Adipocyte (in vitro differentiated cells): ENCODE measurements at regions not wholly inside any gene's neighbourhood (a gene's known extent, or its start where the extent isn't known, plus 50 kb on each side); places are given as distances from the start of the nearest gene placed in this dataset.

Source experiments
- DNase-seq: peaks from one replicate; pipeline ENCODE4 v3.0.0-alpha.2; 2015; ENCODE audit warnings: low read depth
- H3K27me3 ChIP-seq: replicated peaks from 2 replicates; pipeline ENCODE4 v1.7.0; 2013; ENCODE audit warnings: mild to moderate bottlenecking, low read length, moderate library complexity; ENCODE audit not compliant: control insufficient read depth, insufficient read depth
- H3K36me3 ChIP-seq: 2 replicates; pipeline ENCODE4 v1.7.0; 2013; ENCODE audit warnings: low read length, mild to moderate bottlenecking, moderate library complexity; ENCODE audit not compliant: control insufficient read depth, insufficient read depth, severe bottlenecking
- H3K4me1 ChIP-seq: 2 replicates; pipeline ENCODE4 v1.7.0; 2013; ENCODE audit warnings: mild to moderate bottlenecking, low read length, moderate library complexity; ENCODE audit not compliant: control insufficient read depth, insufficient read depth
- H3K4me3 ChIP-seq: 2 replicates; pipeline ENCODE4 v1.7.0; 2013; ENCODE audit warnings: mild to moderate bottlenecking, low read length, moderate library complexity
- H3K9ac ChIP-seq: 2 replicates; pipeline ENCODE4 v1.7.0; 2013; ENCODE audit warnings: mild to moderate bottlenecking, low read length, moderate library complexity
- H3K9me3 ChIP-seq: 2 replicates; pipeline ENCODE4 v1.7.0; 2013; ENCODE audit warnings: mild to moderate bottlenecking, low read length, moderate library complexity; ENCODE audit not compliant: control insufficient read depth

DNA sequence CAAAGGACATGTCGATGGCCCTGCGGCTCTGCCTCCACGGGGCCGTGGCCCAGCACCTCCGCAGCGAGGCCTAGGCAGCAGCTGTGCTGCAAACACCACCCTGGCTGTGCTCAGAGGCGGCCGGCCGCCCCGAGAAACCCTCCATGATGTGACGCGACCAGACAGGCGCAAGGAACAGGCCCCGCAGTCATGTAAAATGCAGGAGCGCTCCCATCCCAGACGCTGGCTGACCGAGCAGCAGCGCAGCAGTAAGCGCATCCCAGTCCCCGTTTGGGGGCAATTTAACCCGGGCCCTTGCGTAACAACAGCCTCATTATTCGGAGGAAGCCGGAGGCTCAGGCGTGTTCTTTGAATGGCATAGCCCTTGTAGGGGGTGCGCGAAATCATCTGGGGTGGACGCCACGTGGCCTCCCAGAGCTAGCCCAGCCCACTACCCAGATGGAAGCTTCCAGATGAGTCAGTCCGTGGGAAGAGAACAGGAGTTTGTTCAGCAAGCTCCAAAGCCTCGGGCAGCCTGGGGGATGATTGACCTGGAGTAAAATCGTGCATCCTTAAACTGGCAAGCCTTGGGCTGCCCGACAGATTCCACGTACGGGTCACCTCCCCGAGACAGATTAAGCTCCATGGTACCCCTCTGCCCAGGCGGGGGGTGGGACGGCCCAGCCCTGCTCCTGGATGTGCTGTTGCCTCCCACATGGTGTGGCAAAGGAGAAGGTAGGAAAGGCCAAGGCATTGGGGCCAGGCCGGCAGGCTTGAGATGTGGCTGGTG is 124.0 kb downstream of the HMX1 start:
- Histone ChIP-seq H3K9me3 (peaks cover 3% of the 10 kb centered on the region), H3K4me1 (no peaks in the 10 kb centered on the region), H3K36me3 (no peaks in the 10 kb centered on the region), H3K4me3 (no peak overlapping the region), H3K27me3 (peaks cover 3% of the 10 kb centered on the region), H3K9ac (no peak overlapping the region)
- DNase-seq: no peak

DNA sequence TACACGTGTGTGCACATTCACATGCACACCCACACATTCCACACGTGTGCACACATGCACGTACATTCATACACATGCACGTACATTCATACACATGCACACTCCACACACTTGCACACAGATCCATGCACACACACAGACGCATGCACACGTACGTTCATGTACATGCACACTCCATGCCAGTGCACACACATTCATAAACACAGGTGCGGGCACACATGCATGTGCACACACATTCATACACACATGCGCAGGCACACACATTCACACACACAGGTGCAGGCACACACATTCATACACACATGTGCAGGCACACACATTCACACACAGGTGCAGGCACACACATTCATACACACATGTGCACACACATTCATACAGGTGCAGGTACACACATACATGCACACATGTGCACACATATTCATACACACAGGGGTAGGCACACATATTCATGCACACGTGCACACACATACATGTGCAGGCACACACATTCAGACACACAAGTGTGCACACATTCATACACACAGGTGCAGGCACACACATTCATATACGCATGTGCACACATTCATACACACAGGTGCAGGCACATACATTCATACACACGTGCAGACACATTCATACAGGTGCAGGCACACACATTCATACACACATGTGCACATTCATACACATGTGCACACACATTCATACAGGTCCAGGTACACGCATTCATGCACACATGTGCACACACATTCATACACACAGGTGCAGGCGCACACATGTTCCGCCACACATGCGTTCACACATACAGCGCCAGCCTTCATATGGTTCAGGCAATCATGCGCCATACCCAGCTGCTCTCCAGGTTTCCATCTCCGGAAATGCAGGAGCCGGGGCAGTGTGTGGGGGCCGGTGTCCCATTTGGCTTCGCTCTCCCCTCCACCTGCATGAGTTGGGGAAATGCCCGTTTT is 124.8 kb downstream of the HMX1 start:
- no peak overlapping the region for H3K4me3 ChIP-seq

DNA sequence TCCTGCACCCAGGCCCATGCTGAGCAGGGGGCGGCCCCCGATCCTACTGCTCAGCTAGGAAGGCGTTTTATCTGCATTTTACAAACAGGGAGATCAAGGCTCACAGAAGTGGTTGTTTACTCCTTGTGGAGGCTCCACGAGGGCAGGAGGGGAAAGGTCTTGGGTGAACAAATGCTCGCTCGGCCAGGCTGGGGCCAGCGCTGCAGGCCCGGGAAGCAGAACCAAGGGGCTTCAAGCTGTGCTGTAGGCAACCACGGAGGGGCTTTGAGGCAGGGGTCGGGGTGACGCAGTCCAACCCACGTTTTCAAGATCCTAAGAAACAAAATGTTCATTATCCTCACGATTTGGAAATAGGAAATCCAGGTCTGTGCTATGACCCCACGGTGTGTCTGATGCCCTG is 125.8 kb downstream of the HMX1 start:
- Histone ChIP-seq H3K27me3 (peaks cover 3% of the 10 kb centered on the region), H3K36me3 (no peaks in the 10 kb centered on the region), H3K9ac (no peak overlapping the region), H3K4me3 (no peak overlapping the region), H3K4me1 (no peaks in the 10 kb centered on the region), H3K9me3 (peaks cover 3% of the 10 kb centered on the region)
- DNase-seq: no peak

More for the DNA sequence above, 124.8 kb downstream of the HMX1 start:
- Histone ChIP-seq H3K36me3 (no peaks in the 10 kb centered on the region), H3K9ac (no peak overlapping the region), H3K4me1 (no peaks in the 10 kb centered on the region), H3K9me3 (peaks cover 3% of the 10 kb centered on the region), H3K27me3 (peaks cover 3% of the 10 kb centered on the region)
- no peak for DNase-seq

DNA sequence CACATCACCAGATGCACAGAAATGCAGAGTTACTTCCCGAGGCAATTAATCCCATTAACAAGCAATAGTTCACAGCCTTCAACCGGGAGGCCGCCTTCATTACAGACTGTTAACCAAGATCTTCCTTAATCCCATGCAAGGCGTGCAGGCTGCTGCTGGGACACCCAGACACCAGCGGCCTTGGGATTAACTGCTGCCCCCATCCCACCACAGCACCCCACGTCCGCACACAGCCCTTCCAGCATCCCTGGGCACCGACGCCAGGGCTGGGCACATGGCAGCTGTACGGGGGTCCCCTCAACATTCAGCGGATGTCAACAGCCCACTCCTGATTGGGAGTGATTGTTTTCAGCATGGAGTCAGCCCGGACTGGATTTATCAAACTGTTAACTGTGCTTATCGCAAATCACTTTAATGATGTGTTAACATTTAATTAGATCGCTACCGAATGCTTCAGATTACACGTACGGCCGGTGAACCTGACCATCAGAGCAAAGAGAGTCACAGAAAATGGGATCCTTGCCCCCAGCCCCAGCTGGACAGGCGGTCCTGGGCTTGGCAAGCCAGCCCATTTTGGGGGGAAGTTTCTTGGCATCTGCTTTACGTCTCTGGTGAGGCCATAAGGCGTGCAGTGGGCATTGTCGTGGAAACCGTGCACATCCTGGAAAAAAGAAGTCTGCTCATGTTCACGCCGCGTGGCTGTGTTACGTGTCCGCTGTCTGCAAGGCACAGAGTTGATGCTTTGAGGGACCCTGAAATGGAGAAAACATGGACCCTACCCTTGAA is 126.4 kb downstream of the HMX1 start:
- H3K9me3 ChIP-seq: peaks cover 3% of the 10 kb centered on the region
- H3K4me1 ChIP-seq: no peaks in the 10 kb centered on the region
- H3K36me3 ChIP-seq: no peaks in the 10 kb centered on the region
- H3K9ac ChIP-seq: no peak overlapping the region
- no peak overlapping the region for H3K4me3 ChIP-seq
- H3K27me3 ChIP-seq: peaks cover 3% of the 10 kb centered on the region
- DNase-seq: no peak

DNA sequence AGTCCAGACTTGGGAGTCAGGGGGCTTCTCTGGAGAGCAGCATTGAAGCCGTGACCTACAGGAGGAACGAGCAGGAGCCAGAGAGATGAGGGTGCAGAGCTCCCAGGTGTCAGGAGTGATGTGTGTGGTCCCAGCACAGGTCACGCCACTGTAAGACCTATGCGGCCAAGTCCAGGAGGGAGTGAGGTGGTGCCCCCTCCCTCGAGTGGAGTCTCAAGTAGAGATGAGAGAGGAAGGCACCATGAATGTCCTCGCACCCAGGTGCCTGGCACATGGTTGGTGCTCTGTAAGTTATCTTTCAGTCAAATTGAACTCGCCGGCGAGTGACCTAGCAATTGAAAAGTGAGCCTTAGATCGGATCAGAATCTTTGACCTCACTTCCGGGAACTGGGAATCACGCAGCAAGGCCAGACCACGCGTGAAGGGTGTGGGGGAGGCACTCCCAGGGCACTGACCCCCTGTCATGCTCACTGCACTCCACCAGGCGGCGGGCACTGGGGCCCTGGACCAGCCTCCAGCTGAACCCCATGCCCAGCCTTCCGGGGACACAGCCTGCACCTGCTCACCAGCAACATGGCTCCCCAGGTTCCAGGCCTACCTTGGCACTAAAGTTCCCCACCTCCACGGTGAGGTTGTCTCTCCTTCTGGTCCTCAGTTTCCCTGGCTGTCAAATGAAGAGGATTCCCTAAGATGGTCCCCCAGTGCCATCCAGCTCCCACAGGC is 127.4 kb downstream of the HMX1 start:
- Histone ChIP-seq H3K36me3 (no peaks in the 10 kb centered on the region), H3K4me1 (no peaks in the 10 kb centered on the region), H3K4me3 (no peak overlapping the region), H3K27me3 (peaks cover 3% of the 10 kb centered on the region), H3K9me3 (peaks cover 3% of the 10 kb centered on the region), H3K9ac (no peak overlapping the region)
- DNase-seq: no peak

DNA sequence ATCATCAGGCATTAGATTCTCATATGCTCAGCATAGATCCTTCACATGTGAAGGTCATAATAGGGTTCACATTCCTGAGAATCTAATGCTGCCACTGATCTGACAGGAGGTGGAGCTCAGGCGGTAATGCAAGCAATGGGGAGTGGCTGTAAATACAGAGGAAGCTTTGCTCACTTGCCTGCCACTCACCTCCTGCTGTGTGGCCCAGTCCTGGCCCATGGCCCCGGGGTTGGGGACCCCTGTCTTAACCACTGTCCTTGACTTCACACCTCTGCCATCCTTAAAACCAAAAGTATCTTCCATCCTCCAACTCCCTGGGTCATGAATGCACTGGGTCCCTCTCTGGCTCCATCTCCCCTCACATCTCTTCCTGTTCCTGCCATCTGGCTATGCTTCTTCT is 129.1 kb downstream of the HMX1 start:
- no peak overlapping the region for H3K9ac ChIP-seq

DNA sequence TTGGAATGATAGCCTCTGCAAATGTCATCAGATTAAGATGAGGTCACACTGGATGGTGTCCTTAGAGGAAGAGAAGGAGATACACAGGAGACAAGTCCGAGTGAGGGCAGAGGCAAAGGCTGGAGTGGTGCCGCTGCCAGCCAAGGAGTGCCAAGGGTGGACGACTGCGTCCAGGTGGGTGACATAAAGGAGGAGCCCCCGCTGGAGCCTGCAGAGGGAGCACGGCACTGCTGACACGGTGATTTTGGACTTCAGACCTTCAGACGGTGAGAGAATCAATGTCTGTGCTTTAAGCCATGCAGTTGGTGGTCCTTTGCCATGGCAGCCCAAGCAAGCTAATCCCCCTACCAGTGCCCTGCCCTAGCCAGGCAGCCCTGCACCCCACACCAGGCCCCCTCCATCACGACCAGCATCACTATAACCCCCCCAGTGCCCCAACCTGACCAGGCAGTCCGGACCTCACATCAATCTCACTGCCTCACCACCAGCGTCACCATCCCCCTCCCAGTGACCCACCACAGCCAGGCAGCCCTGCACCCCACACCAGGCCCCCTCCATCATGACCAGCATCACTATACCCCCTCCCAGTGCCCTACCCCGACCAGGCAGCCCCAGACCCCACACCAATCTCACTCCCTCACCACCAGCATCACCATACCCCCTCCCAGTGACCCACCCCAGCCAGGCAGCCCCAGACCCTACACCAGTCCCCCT is 130.0 kb downstream of the HMX1 start:
- Histone ChIP-seq H3K9ac (no peak overlapping the region), H3K9me3 (peaks cover 3% of the 10 kb centered on the region), H3K36me3 (no peaks in the 10 kb centered on the region), H3K4me3 (no peak overlapping the region), H3K4me1 (no peaks in the 10 kb centered on the region), H3K27me3 (no peaks in the 10 kb centered on the region)
- no peak for DNase-seq

More for the DNA sequence above, 129.1 kb downstream of the HMX1 start:
- H3K4me3 ChIP-seq: no peak overlapping the region
- no peaks in the 10 kb centered on the region for H3K4me1 ChIP-seq
- H3K9me3 ChIP-seq: peaks cover 3% of the 10 kb centered on the region
- DNase-seq: no peak
- no peaks in the 10 kb centered on the region for H3K36me3 ChIP-seq
- H3K27me3 ChIP-seq: no peaks in the 10 kb centered on the region

DNA sequence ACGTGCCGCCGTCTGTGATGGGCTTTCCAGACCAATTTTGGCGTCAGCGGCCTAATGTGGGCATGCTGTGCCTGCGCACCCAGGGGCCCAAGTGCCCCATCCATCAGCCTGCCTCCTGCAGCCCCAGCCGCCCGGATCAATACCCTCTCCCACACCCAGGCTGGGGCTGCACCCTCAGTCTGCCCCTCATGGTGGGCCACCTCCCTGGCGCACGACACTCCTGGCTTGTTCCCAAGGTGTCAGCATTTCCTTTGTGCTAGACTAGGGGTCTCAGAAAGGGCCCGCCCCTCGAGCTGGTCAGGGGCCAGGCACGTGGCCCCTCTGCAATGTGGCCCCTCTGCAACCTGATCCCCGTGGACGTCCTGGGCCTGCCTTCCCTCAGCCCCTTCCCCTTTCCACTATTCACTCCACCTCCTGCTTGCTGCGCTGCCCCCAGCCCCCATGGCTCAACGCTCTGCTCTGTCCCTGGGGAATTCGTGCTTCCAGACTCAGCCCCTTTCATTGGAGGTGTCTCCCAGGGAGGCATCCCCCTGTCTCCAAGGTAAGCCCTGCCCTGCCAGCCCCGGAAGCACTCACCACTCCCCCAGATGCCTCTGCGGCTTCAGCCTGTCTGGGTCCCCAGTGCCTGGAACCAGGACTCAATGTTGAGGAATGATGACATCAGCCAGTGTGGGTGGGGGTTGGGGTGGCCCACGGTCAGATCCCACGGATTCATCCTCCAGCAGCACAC is 130.8 kb downstream of the HMX1 start:
- Histone ChIP-seq H3K36me3 (no peaks in the 10 kb centered on the region), H3K4me3 (no peak overlapping the region), H3K27me3 (no peaks in the 10 kb centered on the region), H3K9ac (no peak overlapping the region), H3K4me1 (no peaks in the 10 kb centered on the region), H3K9me3 (peaks cover 3% of the 10 kb centered on the region)
- no peak for DNase-seq

DNA sequence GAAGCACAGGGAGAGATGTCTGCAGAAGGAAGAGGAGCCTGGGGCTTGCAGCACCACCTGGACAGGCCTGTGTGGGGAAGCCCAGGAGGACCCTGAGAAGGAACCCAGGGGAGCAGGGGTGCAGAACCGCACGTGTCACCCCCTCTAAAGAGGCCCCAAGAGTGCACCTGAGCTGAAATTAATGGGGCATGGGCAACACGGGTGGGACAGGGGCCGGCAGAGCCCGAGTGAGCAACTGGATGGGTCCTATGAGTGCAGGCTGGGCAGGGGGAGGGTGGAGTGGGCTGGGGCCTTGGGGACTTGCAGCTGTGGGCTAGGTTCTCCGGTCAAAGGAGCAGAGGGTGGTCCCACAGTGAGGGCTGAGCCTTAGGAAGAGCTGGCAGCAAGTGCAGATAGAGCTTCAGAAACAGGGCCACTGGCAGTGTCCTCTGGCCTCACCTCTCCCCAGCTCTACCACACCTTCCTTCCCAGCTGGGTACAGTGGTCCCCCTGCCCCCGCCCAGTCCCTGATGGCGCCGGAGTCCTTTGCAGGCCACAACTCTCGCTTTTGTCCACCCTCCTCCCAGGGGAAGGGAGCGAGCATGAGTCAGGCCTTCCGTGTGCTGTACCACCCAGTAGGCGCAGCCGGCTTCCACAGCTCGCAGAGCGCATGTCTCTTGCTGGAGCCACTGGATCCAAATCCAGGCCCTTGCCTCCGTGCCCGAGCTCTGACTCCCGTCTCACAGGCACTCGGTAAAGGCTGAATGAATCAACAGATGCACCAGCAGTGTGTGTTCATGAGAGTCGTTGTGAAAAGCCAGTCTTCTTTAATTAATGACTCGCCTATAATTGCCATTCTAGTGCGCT is 131.6 kb downstream of the HMX1 start:
- H3K9ac ChIP-seq: no peak overlapping the region
- H3K9me3 ChIP-seq: peaks cover 3% of the 10 kb centered on the region
- no peaks in the 10 kb centered on the region for H3K27me3 ChIP-seq
- DNase-seq: no peak
- H3K4me3 ChIP-seq: no peak overlapping the region
- H3K4me1 ChIP-seq: no peaks in the 10 kb centered on the region
- no peaks in the 10 kb centered on the region for H3K36me3 ChIP-seq
